Effector memory CD8-positive, alpha-beta T cell (primary cell): ENCODE measurements at regions not wholly inside any gene's neighbourhood (a gene's known extent, or its start where the extent isn't known, plus 50 kb on each side); places are given as distances from the start of the nearest gene placed in this dataset.
A peak's percentile ranks its signal among the peaks of the same experiment; 100 is the strongest.
"Not testable (repeated sequence)": the region's sequence is repeated elsewhere in the genome, so short reads cannot be mapped to it uniquely, and the experiment has no call there.

Experiments
- ATAC-seq: fragments of 150-1000 bp; cut with Tn5 transposase; replicated peaks from 2 replicates; pipeline ENCODE4 v1.10.0; 2021; ENCODE audit warnings: mild to moderate bottlenecking, moderate library complexity
- DNase-seq, 3 experiments: peaks; one replicate each; pipeline ENCODE4 v3.0.0; 2021
- H3K27ac Mint-ChIP-seq, 2 donors: one replicate each; pipeline ENCODE4 v1.8.0; 2022; ENCODE audit warnings: mild to moderate bottlenecking in 2 of 2, mixed read lengths in 2 of 2, moderate library complexity in 2 of 2
- H3K27me3 Mint-ChIP-seq, 2 donors: one replicate each; pipeline ENCODE4 v1.8.0; 2022; ENCODE audit warnings: mixed read lengths in 2 of 2
- H3K36me3 Mint-ChIP-seq: one replicate; pipeline ENCODE4 v1.8.0; 2022; ENCODE audit warnings: mild to moderate bottlenecking, moderate library complexity, mixed read lengths; ENCODE audit not compliant: insufficient read depth
- H3K4me1 Mint-ChIP-seq, 2 donors: one replicate each; pipeline ENCODE4 v1.8.0; 2022; ENCODE audit warnings: low read depth in 2 of 2, mixed read lengths in 2 of 2
- H3K4me3 Mint-ChIP-seq, 2 donors: one replicate each; pipeline ENCODE4 v1.8.0; 2022; ENCODE audit warnings: mild to moderate bottlenecking in 2 of 2, mixed read lengths in 2 of 2, moderate library complexity in 2 of 2
- H3K9me3 Mint-ChIP-seq, 2 donors: one replicate each; pipeline ENCODE4 v1.8.0; 2022; ENCODE audit warnings: mixed read lengths in 2 of 2

- DNase-seq (no peak), ATAC-seq (no peak)
- H3K4me1 Mint-ChIP-seq: no peaks in the 10 kb centered on the region
- peaks cover 5 to 48% of the 10 kb centered on the region in 2 donors for H3K27me3 Mint-ChIP-seq
- H3K4me3 Mint-ChIP-seq: no peak overlapping the region
- H3K9me3 Mint-ChIP-seq: no peaks in the 10 kb centered on the region
- no peaks in the 10 kb centered on the region for H3K36me3 Mint-ChIP-seq
- no peak overlapping the region for H3K27ac Mint-ChIP-seq
Observed at GRCh38 chr20:47964149-47964548, 178.9 kb upstream of the SULF2 start.

DNA sequence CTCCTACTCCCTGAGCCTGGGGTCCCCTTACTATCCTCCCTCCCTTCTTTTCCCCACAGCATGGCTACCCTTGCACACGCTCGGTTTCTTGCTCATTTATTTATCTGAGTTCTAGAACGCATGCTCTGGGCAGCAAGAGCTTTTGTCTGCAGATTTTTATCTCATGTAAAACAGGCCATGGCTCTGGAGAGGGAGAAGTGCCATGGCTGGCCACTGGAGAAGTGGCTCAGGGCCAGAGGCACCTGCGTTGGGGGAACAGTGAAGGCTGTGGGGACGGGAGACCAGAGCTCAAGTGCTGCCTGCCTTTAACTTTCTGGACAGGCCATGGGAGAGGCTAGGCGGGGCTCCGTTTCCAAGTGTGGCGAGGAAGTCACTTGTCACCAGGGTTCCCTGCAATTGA lies 177.7 kb upstream of the SULF2 start:
- Mint-ChIP-seq H3K4me1 (no peaks in the 10 kb centered on the region), H3K36me3 (no peaks in the 10 kb centered on the region), H3K27ac (no peak overlapping the region), H3K4me3 (no peak overlapping the region), H3K9me3 (no peaks in the 10 kb centered on the region), H3K27me3 (peaks cover 5 to 49% of the 10 kb centered on the region in 2 donors)
- no peak for ATAC-seq
- no peak for DNase-seq

- ATAC-seq: no peak
- H3K36me3 Mint-ChIP-seq: no peaks in the 10 kb centered on the region
- no peak for DNase-seq
- no peak overlapping the region for H3K27ac Mint-ChIP-seq
- peaks cover 5 to 49% of the 10 kb centered on the region in 2 donors for H3K27me3 Mint-ChIP-seq
- no peaks in the 10 kb centered on the region for H3K9me3 Mint-ChIP-seq
- H3K4me3 Mint-ChIP-seq: no peak overlapping the region
- H3K4me1 Mint-ChIP-seq: no peaks in the 10 kb centered on the region
Observed at GRCh38 chr20:47962286-47962963, 177.1 kb upstream of the SULF2 start.

GRCh38 chr20:47960769-47961541 lies 175.7 kb upstream of the SULF2 start:
- no peaks in the 10 kb centered on the region for H3K36me3 Mint-ChIP-seq
- H3K4me1 Mint-ChIP-seq: no peaks in the 10 kb centered on the region
- H3K27me3 Mint-ChIP-seq: peaks cover 5 to 38% of the 10 kb centered on the region in 2 donors
- ATAC-seq (no peak), DNase-seq (no peak)
- no peaks in the 10 kb centered on the region for H3K9me3 Mint-ChIP-seq
- no peak overlapping the region for H3K27ac Mint-ChIP-seq
- H3K4me3 Mint-ChIP-seq: no peak overlapping the region

GRCh38 chr20:47960277-47960676 lies 175.0 kb upstream of the SULF2 start:
- Mint-ChIP-seq H3K36me3 (no peaks in the 10 kb centered on the region), H3K27me3 (peaks cover 5 to 33% of the 10 kb centered on the region in 2 donors), H3K4me3 (no peak overlapping the region), H3K27ac (no peak overlapping the region), H3K9me3 (no peaks in the 10 kb centered on the region), H3K4me1 (no peaks in the 10 kb centered on the region)
- no peak for DNase-seq
- ATAC-seq: no peak

GRCh38 chr20:47957989-47958801 lies 172.9 kb upstream of the SULF2 start:
- not testable (repeated sequence) for DNase-seq, H3K9me3 Mint-ChIP-seq, H3K36me3 Mint-ChIP-seq, H3K27ac Mint-ChIP-seq, ATAC-seq, H3K4me1 Mint-ChIP-seq, H3K4me3 Mint-ChIP-seq
- H3K27me3 Mint-ChIP-seq: peaks cover 5 to 51% of the 10 kb centered on the region in 2 donors

DNA sequence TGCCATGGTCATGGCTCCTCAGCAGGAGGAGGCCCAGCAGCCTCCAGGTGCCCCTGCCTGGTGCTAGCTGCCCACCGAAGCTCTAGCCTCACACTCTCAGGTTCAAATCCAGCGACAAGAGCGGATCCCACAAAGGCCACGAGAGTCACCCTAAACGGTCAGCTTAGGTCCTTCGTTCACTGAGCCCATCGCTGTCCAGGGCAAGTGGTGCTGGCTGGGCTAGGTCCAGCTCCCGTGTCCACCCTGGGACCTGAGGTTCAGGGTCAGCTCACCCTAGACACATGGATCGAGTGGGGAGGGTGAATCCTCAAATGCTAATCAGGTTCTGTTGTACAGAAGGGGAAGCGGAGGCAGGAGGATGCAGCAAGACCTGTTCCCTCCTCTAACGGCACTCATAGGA lies 171.9 kb upstream of the SULF2 start:
- Mint-ChIP-seq H3K4me3 (no peak overlapping the region), H3K27ac (peak overlapping the region in 1 of 2 donors; percentile 44), H3K36me3 (no peaks in the 10 kb centered on the region), H3K27me3 (peaks cover 6 to 51% of the 10 kb centered on the region in 2 donors), H3K9me3 (no peaks in the 10 kb centered on the region), H3K4me1 (no peaks in the 10 kb centered on the region)
- DNase-seq: no peak
- no peak for ATAC-seq

DNA sequence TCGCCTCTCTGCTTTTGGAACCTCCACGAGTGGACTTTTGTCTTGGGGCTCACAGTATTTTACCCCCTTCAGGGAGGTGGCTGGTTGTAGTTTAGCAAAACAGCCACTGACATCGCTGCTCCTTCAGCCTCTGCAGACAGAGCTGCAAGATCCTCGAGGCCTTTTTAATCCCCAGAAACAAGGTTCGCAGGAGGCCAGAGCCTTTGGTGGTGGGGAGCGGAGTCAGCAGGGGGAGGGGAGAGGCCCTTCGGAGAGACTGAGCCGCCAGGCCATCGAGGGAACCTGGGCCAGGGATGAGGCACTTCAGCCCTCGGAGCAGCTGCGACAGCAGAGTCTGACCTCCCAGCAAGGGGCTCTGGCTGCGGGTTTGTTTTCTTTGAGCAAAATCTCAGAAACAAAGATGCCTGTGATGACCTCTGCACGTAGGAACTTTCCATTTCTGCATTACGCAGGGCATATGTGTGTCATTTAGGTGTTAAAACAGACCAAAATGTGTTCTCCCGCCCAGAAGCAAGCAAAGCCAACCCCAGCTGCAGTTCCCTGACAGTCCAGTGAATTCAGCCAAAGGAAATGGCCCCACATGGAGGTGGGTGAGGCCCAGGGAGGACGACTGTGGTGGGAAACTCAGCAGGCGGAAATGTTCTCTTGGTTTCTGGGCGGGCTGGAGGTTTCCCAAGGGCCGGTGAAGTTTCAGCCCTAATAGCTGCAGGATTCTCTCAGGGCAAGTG lies 171.2 kb upstream of the SULF2 start:
- Mint-ChIP-seq H3K4me3 (no peak overlapping the region), H3K27ac (no peak overlapping the region), H3K4me1 (no peaks in the 10 kb centered on the region), H3K27me3 (peaks cover 6 to 50% of the 10 kb centered on the region in 2 donors), H3K9me3 (no peaks in the 10 kb centered on the region), H3K36me3 (no peaks in the 10 kb centered on the region)
- ATAC-seq (no peak), DNase-seq (no peak)

DNA sequence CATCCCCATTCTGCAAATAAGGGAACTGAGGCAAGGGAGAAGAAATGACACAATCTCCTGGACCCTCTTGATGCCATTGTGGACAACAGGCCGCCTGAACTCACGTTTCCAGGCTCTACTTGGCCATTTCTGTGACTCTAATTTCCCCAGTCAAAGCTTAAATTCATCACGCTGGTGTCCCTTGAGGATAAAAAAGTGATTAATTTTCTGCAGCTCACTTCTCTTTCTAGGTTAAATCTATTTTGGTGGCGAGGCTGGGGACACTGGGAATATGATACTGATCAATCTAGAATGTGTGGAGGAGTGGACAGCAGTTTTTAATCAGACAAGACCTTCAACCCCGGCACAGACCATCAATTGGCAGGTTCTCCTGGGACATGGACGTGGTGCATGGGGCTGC lies 168.2 kb upstream of the SULF2 start:
- DNase-seq (no peak), ATAC-seq (no peak)
- no peaks in the 10 kb centered on the region for H3K36me3 Mint-ChIP-seq
- H3K9me3 Mint-ChIP-seq: no peaks in the 10 kb centered on the region
- H3K4me3 Mint-ChIP-seq: no peak overlapping the region
- peaks cover 6 to 41% of the 10 kb centered on the region in 2 donors for H3K27me3 Mint-ChIP-seq
- no peaks in the 10 kb centered on the region for H3K4me1 Mint-ChIP-seq
- H3K27ac Mint-ChIP-seq: no peak overlapping the region

GRCh38 chr20:47952023-47952564 lies 166.8 kb upstream of the SULF2 start:
- no peak overlapping the region for H3K4me3 Mint-ChIP-seq
- H3K4me1 Mint-ChIP-seq: no peaks in the 10 kb centered on the region
- H3K27ac Mint-ChIP-seq: no peak overlapping the region
- no peak for ATAC-seq
- H3K36me3 Mint-ChIP-seq: no peaks in the 10 kb centered on the region
- H3K27me3 Mint-ChIP-seq: peaks cover 15 to 53% of the 10 kb centered on the region in 2 donors
- DNase-seq: no peak
- no peaks in the 10 kb centered on the region for H3K9me3 Mint-ChIP-seq

GRCh38 chr20:47951521-47951971 lies 166.3 kb upstream of the SULF2 start:
- DNase-seq (no peak), ATAC-seq (no peak)
- no peaks in the 10 kb centered on the region for H3K9me3 Mint-ChIP-seq
- H3K27ac Mint-ChIP-seq: no peak overlapping the region
- peaks cover 20 to 58% of the 10 kb centered on the region in 2 donors for H3K27me3 Mint-ChIP-seq
- no peak overlapping the region for H3K4me3 Mint-ChIP-seq
- no peaks in the 10 kb centered on the region for H3K4me1 Mint-ChIP-seq
- no peaks in the 10 kb centered on the region for H3K36me3 Mint-ChIP-seq

GRCh38 chr20:47950913-47951283 lies 165.6 kb upstream of the SULF2 start:
- no peaks in the 10 kb centered on the region for H3K9me3 Mint-ChIP-seq
- no peaks in the 10 kb centered on the region for H3K4me1 Mint-ChIP-seq
- H3K36me3 Mint-ChIP-seq: no peaks in the 10 kb centered on the region
- H3K27me3 Mint-ChIP-seq: peaks cover 26 to 64% of the 10 kb centered on the region in 2 donors
- DNase-seq: no peak
- no peak overlapping the region for H3K4me3 Mint-ChIP-seq
- ATAC-seq: no peak
- H3K27ac Mint-ChIP-seq: no peak overlapping the region
